GM19238 (cell line): ENCODE measurements at regions not wholly inside any gene's neighbourhood (a gene's known extent, or its start where the extent isn't known, plus 50 kb on each side); places are given as distances from the start of the nearest gene placed in this dataset.

Experiments
- DNase-seq: peaks from one replicate; pipeline ENCODE4 v3.0.0; 2011; ENCODE audit warnings: low spot score; ENCODE audit not compliant: insufficient read length

DNA sequence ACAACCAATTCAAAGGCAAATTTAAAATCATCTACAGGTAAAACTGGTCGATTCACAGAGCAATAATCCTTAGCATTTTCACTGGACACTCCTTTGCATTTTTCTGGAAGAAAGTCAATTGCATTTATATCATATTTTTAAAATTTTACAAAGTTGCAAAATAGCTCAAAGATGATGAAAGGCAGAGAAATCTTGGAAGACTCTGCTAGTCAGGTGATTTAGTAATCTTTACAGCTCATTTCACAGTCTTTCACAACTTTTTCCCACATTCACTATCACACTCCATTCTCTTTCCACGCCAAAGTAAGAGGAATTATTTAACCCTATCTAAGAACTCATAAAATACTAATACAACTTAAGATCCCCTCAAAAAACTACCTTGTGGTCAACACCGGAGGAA, 1063.8 kb downstream of the EFNB2 start:
- DNase-seq = no peak

DNA sequence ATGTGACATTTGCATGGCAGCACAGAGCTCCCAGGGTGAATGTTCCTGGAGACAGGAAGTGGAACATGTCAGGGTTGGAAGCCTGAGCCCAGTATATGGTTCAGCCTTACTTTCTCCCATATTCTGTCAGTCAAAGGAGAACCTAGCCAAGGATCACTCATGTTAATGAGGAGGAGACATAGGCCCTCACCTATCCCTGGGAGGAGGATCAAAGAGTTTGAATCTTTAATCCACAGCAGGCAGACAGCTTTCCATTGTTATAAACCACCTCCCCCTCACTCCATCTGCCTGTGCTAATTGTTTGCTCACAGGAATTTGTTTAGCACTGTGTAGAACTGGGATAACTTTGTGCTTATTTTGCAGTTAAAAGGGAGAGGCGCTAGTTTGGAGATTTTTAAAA, 1069.1 kb downstream of the EFNB2 start:
- no peak for DNase-seq

DNA sequence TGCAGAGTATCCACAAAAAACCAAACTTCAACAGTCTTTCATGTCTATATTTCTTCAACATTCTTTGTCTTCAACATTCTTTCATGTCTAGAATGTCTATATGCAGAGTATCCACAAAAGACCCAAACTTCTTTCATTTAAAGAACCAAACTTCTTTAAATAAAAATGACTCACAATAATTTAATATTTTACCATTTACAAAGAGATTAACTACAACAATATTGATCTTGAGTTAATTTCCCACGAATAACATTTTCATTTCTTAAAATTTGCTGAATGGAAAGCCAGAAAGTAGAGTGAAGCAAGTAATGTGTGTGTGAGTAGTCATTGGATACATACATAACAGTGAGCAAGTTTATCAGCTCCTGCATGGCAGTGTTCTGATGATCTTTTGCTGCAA, 1069.7 kb downstream of the EFNB2 start, which contains the start of gene DAOA:
DAOA (plus strand) TSS at position 301 of the 400 bp plus-strand sequence.
- no peak for DNase-seq

DNA sequence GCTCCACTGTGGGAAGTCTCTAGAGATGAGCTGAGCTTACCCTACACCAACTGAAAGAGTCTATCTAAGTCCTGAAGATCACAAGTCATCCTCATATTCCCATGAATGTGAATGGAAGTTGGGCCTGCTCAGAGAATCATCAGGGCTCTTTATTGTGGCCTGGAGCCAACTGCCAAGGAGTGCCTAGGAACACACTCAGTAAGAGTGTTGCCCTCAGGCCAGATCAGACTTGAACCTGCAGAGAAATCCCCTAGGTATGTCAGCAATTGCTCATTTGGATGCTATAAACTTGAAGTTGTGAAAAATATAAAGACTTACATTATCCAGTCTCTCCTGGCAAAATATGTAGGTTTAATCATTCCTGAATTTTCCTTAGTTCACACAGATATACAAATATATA, 1070.2 kb downstream of the EFNB2 start:
- DNase-seq = no peak

DNA sequence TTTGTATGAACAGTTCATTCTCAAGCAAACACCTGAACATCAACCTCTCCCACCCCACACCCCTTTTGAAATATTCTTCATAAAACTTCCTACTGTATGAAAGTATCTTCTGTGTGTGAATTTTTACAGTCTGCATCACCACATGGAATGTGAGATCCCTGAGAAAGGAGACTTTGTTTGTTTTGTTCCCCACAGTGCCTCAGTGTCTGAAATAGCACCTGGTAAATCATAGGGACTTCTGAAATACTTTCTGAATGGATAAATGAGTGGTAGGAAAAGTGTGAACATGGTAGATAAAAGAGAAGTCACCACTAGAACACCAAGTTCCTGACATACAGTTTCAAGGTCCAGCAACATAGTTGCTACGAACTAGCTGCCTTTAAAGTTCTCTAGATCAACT, 1071.2 kb downstream of the EFNB2 start:
- DNase-seq = no peak

DNA sequence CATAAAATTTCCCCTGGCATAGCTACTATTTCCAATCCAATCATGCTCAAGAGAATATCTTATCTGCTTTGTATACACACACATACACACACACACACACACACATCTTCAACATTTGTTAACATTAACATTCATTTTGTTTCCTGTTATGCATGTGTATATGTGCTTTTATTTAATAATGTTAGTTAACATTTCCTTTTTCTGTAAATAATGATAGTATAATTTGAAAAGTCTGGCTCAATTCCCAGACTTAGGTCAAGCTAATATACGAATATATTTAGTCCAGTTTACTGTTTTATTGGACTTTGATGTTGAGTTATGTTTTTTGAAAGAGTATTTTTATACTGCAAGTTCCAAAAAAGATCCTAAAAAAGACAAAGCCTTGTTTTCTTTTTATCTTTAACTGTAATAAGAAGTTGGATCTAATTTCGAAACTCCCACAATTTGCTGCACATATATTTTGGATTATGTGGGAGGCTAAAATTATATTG, 1072.4 kb downstream of the EFNB2 start:
- DNase-seq = no peak

DNA sequence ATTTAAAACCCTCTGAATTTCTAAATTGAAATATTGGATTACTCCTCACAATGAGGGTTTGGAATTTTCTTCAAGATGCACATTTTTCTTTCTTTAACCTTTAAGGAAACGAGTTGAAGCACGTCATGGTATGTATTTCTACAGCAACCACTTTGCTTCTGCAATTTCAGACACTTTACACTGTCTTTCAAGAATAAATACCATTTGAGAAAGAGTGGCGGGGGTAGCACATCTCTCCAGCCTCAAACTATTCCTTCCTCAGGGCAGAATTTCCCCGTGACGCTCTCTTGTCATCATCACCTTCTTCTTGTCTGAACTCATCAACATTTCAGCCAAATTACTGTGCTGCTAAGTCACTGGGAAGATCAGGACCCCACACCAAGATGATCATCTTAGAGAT, 1073.4 kb downstream of the EFNB2 start:
- DNase-seq = no peak

DNA sequence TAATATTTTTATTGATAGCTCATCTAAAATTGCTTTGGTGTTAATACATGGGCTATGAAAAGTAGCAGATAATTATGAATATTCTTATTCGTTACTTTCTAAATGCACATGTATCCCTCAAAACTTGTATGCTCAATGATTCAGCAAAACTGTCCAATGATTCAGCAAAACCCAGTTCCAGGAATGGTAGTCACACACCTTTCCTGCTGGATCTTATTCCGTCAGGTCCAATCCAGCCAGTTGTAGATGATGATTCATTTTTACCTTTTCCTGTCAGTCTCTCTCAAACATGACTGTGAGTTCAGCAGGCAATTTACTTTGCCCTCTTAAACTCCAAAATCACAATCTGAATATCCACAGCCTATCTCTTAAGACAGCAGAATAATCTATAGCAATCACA, 1082.6 kb downstream of the EFNB2 start:
- no peak for DNase-seq

DNA sequence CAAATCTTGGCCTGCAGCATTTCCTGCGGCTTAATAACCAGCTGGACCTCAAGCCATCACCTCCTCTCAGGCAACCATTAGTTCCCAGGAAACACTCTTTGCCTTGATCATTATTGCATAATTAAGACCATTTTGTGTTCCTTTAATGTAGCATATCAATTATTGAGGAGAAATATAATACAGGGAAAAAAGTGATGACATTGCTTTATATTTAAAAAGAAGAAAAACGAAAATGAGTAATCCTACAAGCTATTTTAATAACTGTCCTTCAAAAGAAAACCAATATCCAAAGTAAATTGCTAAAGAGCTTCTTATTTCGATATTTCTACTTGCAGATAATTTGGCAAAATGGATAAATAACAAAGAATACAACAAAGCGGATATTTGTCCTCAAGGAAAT, 1084.7 kb downstream of the EFNB2 start:
- DNase-seq = no peak

DNA sequence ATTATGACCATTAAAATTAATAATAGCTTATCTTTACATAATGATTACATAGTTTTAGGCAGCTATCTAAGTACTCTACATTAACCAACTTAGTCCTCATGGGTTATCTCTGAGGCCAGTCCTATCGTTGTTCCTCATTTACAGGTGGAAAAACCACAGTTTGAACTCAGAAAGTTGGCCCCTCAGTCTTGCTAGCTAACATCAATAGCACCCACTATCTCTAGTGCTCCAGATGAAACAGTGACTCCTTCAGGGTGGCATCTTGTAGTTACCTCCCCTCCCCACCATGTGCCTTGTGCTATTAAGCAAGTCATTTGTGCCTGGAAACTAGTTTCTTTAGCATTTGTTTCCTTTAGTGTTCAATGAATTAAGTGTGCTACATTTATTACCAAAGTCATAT, 1086.7 kb downstream of the EFNB2 start:
- no peak for DNase-seq

DNA sequence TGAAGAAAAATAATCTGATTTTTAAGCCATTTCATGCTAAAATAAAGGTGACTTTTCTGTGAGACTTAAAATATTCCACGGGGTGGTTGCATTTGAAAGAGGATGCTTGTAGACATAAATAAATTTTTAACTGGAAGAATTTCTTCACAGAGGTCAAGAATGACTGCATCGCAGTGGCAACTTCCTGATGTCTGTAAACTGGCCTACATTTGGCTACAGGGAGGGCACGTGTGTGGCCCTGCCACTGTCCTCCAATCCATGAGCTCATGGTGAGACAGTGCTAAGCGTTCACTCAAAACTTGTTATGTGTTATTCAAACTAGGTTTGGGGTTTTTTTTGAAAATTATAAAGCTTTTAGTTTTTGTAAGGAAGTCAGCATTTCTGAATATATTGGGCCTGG, 1089.3 kb downstream of the EFNB2 start:
- no peak for DNase-seq

DNA sequence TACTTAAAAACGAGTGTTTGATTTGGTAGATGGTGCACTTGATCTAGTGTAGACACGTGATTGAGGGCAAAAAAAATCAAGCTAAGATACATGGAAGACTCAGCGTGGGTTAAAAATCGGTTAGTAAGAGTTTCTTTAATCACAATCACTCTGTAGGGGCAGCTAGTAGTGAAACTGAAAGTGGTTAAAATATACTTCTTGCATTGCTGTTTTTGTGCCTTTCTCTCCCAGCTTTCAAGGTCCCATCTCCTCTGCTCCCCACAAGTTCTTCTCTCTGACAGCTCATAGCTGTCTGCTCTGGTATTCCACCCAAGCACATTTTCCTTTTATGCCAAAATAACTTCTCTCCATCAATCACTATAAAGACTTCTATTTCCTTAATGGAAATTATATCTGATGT, 1089.7 kb downstream of the EFNB2 start:
- no peak for DNase-seq

DNA sequence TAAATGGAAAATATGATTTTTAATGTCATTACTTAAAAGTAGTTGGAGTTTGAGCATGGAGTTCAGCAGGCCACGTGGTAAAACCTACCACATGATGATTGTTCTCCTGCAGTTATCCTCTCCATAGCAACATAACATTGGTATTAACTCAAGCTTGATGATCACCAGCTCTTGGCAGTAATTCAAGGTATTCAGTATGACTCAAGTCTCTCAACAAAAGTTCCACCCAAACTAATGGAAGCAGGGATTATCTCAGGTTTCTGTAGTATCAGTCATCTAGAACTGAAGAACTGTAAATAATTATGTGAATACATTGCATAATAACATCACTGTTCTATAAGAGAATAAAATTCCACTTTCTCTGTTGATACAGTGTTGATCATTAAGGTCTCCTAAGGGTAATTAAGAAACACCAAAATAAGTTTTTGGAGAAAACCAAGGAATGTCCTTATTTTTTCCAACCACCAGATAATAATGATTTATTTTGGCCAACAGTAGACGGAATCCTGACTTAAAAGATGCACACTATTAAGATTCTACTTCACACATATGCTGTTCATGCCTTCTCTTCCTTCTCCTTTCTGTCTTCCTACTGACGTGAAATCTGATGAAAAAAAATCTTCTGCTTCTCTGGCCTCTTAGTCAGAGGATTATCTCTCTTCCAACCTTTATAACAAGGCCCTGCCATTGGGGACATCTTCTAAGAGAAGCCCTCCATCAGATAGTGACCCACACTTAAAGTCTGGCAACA, 1092.3 kb downstream of the EFNB2 start:
- no peak for DNase-seq

DNA sequence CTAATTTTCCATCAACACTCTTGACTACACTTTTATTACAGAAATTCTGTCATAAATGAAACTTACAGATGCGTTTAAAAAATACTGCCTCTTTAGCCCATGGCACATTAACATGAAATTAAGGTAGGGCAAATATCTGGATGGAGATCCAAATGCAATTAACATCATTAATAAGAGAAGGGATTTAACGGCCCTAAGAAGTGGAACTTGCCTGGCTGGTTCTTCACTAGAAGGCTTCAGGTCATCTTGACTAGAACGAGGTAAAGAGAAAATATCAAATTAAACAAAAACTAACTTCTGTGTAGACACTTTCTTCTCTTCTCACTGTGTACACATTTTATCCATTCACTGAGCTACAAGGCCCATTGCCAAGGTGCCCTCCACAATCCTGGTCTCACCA, 1093.4 kb downstream of the EFNB2 start:
- DNase-seq = no peak

DNA sequence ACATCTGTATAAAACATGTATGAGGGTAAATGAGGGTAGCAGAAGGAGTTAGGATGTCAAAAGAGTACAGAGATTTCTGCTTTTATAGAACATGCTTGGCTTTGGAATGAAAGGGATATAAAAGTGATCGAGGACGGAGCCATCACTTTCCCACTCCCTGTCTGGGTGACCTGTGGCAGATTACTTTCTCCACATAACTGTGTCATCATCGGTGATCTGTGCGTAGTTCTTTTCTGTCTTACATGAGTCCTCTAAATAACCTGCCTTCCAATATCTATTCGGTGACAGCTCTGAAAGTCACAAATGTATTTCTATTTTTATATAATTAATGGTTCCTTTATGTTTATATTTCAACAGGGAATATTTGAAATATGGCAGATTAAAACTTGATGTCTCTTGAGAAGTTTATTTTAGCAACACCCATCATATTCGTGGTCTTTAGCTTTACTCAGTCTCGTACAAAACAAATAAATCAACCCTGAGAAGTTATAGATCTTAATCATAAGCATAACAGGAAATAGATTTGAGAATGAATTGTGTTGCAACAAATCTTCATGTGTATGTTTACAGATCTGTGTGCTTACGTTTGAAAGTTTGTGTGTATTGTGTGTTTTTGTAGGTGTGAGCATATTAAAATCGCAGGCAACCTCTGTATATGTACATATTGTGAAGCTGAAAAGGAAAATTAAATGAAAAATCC, 1094.3 kb downstream of the EFNB2 start:
- no peak for DNase-seq

DNA sequence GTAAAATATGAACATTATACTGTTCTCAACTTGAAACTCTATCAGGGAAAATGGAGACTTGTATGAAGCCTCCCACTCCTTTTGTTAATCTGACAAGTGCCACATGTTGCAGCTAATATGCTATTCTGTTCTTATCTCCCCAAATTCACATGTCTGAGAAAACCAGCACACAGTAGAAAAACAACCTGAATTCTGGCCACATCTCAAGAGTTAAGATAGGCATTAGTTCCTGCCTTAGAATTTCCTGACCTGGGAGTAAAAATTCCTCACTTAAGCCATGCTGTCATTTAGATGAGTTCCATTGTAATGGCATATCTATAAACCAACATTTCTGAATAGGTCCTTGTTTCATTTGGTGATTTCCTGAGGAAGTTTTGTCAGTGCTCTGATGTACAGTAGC, 1098.5 kb downstream of the EFNB2 start:
- DNase-seq = no peak

DNA sequence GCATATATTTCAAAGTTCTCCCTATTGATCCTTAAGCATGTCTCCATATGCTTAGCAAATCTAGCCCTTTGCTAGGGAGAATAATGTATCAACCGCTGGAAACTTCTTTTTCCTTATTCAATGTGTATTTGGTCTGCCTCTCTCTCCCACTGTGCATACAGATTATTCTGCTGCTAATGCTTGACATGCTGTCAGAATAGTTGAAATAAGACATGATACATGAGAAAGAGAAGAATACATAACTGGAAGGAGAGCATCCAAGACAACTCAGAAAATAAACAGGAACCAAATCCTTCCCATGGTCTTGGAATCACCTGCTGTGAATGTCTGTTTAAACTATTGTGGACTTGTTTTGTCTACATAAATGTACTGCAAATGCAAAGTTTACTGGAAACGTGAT, 1103.0 kb downstream of the EFNB2 start:
- no peak for DNase-seq

DNA sequence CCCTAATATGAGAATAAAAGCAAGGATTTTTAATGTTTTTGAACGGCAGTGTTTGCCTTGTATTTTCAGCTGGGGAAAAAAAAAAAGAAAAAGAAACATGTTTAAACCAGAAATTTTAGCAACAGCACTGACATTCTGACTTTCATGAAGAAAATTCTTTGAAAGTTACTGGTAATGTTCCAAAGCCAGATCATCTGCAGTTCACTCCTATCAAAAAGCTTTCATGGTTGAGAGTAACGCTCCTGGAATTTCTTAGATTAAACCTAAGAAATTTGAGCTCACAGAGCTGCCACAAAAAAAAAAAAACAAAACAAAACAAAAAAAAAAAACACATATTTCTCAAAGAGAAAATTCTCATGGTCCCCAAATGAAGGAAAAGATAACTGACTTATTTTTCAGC, 1106.7 kb downstream of the EFNB2 start:
- DNase-seq = no peak

DNA sequence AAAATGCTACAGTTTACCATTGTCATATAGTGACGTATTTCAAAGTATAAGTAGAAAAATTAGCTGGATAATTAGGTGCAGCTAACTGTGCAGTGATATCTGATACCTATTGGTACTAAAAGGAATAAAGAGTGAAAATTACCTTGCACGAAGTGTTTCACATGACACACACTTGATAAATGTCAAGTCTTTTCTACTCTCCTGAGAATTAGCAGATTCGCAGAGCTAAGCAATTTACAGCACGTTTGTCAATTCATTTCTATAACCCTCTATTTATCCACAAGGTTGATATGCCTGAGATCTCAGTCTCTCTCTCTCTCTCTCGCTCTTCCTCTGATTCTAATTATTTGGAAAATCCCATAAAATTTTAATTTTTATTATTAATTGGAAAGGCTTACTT, 1109.0 kb downstream of the EFNB2 start:
- DNase-seq = no peak

DNA sequence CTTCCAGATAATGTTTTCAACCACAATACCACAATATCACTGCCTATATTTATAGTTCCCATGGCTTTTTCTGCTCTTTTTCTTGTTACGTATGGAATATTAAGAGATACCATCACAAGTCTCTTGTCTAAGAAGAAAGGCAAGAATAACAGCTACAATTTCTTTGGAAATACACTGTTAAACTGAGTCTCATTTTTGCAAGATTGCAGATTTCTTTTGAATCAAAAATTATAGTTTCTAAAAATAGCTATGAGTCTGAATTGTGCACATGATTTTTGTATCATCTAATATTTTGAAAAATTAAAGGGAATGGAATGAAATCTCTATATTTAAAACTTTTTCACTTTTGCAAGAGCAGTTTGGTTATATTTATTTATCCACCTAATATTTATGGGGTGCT, 1120.8 kb downstream of the EFNB2 start:
- no peak for DNase-seq

DNA sequence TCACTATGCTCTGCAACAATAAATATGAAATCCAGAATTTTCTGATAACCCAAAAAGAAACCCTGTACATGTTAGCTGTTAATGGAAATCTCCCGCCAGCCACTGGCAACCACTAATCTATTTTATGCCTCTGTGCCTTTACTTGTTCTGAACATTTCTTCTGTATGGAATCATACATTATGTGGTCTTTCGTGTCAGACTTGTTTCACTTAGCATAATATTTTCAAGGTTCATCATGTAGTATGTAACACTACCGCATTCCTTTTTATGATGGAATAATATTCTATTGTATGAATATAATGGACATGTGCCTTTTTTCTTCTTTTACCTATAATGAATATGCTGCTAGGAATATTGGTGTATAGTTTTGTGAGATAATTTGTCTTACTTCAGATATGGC, 1123.3 kb downstream of the EFNB2 start:
- DNase-seq = no peak

DNA sequence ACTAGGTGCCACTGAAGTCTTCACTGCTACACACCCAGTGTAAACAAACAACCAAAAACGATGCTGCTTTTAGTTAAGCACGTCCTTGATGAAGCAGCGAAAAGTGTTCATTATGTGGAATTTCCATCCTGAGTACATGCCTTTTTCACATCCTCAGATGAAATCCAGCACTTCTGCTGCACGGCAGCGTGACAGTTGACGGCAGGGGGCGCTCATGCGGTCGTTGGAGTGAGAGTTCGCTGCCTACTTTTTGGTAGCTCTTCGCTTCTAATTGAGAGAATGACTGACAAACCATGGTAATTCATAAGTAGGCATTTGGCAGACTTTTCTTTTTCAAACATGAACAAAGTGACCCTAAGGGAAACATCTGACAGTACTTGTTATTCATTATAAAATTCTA, 1124.9 kb downstream of the EFNB2 start:
- DNase-seq = no peak

DNA sequence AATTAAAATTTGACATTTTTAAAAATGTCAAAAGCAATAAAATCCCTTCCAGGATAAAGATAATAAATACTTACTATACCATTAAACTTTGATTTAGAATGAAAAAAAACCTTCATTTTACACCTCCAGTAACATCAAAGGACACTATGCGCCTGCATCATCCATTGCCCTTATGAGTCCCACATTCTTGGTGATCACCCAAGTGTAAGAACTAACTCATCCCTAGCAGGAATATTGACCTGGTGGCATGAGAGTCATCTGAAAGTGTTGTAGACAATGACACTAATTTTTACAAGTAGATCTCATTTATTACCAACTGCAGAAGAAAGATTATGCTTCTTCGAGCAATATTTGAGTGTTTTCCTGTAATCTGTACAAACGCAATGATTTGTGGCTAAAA, 1128.9 kb downstream of the EFNB2 start:
- DNase-seq = no peak
